Activated CD4-positive, alpha-beta T cell treated with anti-CD3 and anti-CD28 coated beads, Interleukin-10, Interleukin-2, amounts not matched to agents 100 ng/mL and 50 ng/mL, durations not matched to agents 16 hours and 8 hours (primary cell): ENCODE measurements at regions not wholly inside any gene's neighbourhood (a gene's known extent, or its start where the extent isn't known, plus 50 kb on each side); places are given as distances from the start of the nearest gene placed in this dataset.
"Not testable (repeated sequence)": the region's sequence is repeated elsewhere in the genome, so short reads cannot be mapped to it uniquely, and the experiment has no call there.

Source experiments
- DNase-seq: peaks from one replicate; pipeline ENCODE4 v3.0.0-alpha.2; 2020

- no peak for DNase-seq
These were observed 436.7 kb upstream of the AADAT start for GRCh38 chr4:170526471-170526870.

DNA sequence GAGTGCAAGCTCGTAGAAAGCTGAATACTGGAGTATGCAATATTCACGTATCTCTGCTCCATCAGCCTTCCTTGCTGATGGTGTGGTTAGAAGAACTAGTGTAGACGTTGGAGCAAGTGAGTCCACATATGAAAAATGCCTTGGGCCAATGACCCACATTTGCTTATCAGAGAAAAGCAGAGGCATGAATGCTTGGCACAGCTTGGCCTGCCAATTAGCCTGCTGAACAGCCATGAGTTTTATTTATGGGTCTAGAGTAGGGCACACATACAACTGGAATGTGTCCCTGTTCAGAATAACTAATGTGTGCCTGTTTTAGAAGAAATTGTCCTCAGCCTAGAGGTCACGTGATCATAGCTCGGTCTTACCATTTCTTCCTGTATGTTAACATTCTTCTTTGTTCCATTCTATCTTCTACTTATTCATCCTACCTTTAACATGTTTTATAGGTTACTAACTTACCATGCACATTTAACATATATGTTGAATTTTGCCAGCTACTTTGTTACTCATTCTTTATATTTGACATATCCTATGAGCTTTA, 432.7 kb upstream of the AADAT start:
- no peak for DNase-seq

GRCh38 chr4:170497689-170498088, 407.9 kb upstream of the AADAT start:
- DNase-seq: no peak

DNA sequence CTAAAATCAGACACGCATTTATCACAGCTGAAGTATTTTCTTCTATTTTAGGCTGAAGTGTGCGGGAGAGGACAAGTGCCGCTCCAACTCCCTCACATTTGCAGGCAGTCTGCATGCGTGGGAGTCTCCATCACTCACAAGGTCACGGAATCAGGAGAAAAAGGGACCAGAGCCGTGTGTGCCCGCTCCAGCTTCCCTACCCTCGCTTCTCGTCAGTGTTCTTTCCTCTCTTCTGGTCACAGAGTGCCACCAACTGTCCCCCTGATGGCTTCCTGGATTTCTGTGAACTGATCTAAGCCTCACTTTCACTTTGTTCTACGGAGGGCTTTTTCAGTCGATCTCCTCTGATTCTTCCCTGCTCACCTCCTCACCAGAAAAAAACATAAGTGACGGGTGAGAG, 407.4 kb upstream of the AADAT start:
- no peak for DNase-seq

GRCh38 chr4:170491981-170492380, 402.2 kb upstream of the AADAT start:
- DNase-seq: no peak

DNA sequence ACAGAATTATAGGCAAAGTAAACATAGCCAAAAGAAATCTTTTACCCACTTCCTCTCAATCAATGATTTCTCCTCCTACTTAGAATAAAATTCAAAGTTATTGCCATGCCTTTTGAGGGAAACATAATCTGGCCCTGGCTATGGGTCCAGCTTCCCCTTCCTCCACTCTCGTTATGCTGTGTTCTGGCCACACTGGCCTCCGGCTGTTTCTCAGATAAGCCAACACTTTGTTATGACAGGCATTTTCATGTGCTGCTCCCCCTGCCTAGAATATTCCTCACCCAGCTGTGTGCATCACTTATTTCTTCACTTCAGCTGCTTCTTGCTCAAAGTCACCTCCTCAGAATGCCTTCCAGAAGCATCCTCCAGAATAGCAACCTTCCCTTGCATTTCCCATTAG, 386.6 kb upstream of the AADAT start:
- DNase-seq: no peak

DNA sequence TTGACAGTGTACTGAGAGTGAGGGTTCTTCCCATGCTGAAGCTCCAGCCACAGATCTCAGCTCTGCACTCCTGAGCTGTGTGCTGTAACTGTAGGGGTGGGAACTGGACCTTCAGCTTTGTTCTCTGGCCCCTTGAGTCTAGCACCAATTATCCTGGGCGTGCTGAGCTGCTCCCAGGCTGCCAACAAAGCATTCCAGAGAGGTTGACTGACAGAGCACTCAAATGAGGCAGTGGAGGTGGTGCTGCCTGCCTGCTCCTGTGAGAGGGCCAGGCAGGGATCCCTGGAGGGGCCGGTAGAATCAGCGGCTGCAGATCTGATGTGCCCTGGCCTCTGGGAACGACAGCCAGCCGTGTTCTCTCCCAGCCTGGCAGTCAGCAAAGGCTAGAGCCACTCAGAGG, 375.7 kb upstream of the AADAT start:
- no peak for DNase-seq

- DNase-seq: no peak
These were observed 374.9 kb upstream of the AADAT start for GRCh38 chr4:170464614-170465197.

DNA sequence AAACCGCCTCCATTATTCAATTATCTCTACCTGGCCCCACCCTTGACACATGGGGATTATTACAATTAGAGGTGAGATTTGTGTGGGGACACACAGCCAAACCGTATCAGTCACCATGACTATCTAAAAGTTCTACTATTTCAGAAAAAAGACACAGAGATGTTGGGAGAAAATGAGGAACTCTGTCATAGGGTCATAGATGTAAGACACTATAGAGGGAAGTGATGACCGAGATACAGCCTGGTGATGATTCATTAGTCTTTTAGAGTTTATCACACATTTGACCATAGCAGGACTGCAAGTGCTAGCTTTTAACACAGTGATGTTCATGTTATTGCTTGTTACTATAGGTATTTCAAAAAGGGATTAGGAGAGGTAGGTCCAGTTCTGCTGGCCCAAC, 357.0 kb upstream of the AADAT start:
- no peak for DNase-seq

DNA sequence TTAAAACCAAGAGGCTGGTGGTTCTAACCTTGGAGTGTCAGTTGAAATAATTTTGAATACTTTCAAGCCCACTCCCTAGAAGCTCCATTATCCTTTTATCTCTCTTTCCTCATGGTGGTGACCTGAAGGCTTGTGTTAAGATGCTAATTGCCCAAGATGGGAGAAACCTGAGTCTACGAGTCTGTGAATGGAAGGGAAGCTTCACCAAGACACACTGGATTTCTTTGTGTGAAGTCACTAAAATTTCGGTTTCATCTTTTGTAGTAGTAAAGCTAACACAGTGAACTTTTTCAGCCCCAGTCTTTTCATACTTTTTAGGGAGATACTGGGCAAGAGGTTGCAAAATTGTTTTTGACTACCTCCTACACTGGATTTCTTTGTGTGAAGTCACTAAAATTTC, 351.4 kb upstream of the AADAT start:
- not testable (repeated sequence) for DNase-seq

DNA sequence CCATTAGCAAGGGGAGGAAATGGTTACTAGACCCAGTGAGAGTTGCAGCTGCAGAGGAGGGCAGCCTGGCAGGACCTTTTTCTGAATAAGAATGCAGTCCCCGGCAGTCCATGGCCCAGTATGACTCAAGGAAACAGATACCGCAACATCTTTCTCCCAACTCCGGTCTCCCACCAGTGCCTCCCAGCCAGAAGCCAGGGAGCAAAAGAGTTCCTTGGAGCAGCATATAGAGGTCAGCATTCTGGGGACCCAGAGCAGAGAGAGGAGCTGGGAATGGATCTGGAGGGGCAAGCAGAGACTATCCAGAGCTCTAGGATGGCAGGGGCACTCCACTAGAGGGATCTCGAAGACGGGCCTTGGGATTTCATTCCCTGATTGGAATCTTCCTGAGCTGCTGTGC, 339.2 kb upstream of the AADAT start:
- no peak for DNase-seq

DNA sequence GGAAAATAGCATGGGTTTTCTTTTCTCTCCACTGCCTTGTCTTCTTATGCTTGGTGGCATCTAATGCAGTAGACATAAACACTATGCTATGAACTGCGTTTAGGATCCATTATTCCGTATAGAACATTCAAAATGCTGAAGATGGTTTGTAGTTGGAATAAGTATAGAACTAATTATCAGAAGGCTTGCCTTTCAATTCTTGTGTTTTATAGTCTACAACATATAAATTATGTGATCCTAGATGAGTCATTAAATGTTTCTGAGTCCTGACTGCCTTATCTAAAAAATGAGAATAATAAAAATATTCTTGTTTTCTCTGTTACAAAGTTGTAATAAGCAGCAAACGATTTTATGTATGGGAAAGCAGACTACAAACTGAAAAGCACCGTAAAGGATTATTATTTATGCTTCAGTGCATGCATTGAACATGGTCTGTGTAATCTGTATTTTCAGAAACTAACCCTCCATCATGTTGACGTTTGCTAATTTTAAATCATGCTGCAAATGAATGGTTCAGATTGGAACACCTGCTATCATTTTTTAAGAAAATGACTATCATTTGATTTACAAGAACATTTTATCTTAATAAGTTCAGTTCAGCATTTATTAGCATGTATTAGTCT, 335.9 kb upstream of the AADAT start:
- DNase-seq: no peak

GRCh38 chr4:170425040-170425439, 335.3 kb upstream of the AADAT start:
- no peak for DNase-seq

- no peak for DNase-seq
These were observed 333.4 kb upstream of the AADAT start for GRCh38 chr4:170423137-170423536.

DNA sequence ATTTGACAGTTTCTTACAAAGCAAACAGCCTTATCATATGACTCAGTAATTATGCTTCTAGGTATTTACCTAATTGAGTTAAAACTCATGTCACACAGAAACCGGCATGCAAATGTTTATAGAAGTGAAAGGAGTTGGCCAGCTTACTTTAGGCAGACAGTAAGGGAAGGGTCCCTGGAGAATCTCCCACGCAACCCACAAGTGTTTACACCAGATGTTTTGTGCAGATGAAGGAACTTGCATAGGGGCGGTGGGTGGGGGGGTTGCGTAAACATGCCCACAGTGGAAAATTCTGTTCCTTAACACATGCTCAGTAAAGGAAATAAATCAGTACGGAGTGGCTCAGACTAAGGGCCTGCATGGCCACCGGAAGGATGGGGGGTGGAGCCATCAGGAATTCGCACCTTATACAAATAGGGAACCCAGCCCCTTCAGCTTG, 330.5 kb upstream of the AADAT start:
- no peak for DNase-seq

- no peak for DNase-seq
These were observed 325.2 kb upstream of the AADAT start for GRCh38 chr4:170414961-170415360.

GRCh38 chr4:170414360-170414759, 324.6 kb upstream of the AADAT start:
- DNase-seq: no peak

GRCh38 chr4:170413951-170414350, 324.2 kb upstream of the AADAT start:
- no peak for DNase-seq

DNA sequence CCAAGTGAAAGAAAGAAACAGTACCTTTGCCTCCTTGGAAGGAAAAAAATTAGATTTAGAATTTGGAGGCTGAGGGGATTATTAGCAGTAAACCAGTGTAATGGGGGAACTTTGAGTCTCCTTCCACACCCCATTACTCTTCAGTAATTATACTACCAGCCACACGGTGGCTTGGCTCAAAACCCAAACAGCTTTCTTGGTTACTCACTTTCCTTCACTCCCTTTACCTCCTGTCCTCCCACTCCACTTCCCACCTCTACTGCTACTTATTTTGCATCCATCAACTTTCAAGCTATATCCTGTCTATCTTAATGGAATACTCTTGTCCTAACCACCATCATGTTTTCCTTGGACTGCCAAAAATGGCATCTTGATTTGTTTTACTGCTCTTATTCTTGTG, 310.6 kb upstream of the AADAT start:
- no peak for DNase-seq

GRCh38 chr4:170399581-170400293, 310.0 kb upstream of the AADAT start:
- no peak for DNase-seq

GRCh38 chr4:170398218-170398617, 308.5 kb upstream of the AADAT start:
- DNase-seq: no peak

- no peak for DNase-seq
These were observed 306.0 kb upstream of the AADAT start for GRCh38 chr4:170395773-170396172.

- no peak for DNase-seq
These were observed 301.4 kb upstream of the AADAT start for GRCh38 chr4:170391066-170391740.

GRCh38 chr4:170389411-170389810, 299.7 kb upstream of the AADAT start:
- DNase-seq: no peak
